ENCODE measurements at regions not wholly inside any gene's neighbourhood (a gene's known extent, or its start where the extent isn't known, plus 50 kb on each side); places are given as distances from the start of the nearest gene placed in this dataset.

DNA sequence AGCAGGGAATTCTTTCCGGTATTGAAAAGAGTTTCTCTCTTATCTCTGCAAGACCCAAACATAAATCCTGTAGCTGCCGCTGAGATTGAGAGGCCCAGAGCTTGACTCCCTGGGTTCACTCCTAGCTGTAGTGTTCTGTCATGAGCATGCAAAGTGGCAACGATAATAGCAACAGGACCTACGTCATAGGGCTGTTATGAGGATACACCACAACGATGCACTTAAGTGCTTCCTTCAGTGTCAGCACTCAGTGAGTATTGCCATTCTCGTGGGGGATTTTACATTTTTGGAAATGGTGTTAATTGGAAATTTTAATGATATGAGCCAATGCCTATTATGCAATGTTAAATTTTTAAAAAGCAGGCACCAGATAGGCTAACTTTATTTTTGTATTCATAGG, 199.8 kb downstream of the CYLD start:
- H3K4me2 ChIP-seq, result no peak overlapping the region
- no peak overlapping the region for H3K27ac ChIP-seq
- H3K4me3 ChIP-seq, result no peak overlapping the region
- H4K20me1 ChIP-seq, result no peaks in the 10 kb centered on the region
- H3K4me1 ChIP-seq, result no peaks in the 10 kb centered on the region
- H3K9ac ChIP-seq, result no peak overlapping the region
- peaks cover 0 to 3% (median 0%) of the 10 kb centered on the region in 11 experiments; a peak in 11 of 22 replicates for H3K9me3 ChIP-seq (replicated peaks in 1 of 11)
- TF ChIP-seq Cebpa-rat (IDR thresholded peaks at IDR 0.05), result no peak
- no peaks in the 10 kb centered on the region for H3K27me3 ChIP-seq
- H3K36me3 ChIP-seq, result no peaks in the 10 kb centered on the region

DNA sequence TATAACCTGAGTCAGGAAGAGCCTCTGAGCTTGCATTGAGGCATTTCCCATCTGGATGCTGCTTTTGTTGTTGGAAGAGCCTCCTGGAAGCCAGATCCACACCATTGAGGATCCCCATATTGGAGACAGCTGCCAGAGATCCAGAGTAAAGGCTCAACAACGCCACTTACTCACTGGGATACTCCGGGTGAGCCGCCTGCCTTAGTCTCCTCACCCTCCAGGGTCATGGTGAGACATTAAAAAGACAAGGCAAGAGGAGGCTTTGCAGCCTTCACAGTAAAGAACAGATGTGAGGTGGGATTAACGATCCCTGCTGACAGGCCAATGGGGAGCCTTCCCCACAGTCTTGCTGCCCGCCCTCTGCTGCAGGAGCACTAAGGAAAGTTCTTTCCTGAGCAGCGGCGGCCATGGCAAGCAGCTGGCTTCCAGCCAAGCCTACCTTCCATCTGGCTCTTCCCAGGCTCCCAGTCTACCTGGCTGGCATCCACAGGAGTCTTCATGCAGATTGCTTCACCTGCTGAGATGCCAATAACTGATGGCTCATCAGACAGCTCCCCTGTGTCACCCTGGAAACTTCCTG, 198.5 kb downstream of the CYLD start:
- no peaks in the 10 kb centered on the region for H4K20me1 ChIP-seq
- no peak overlapping the region for H3K27ac ChIP-seq
- H3K27me3 ChIP-seq, result no peaks in the 10 kb centered on the region
- no peaks in the 10 kb centered on the region for H3K4me1 ChIP-seq
- no peak for TF ChIP-seq Cebpa-rat (IDR thresholded peaks at IDR 0.05)
- H3K9me3 ChIP-seq (replicated peaks in 1 of 11), result no peaks in the 10 kb centered on the region; a peak in 1 of 22 replicates
- no peak overlapping the region for H3K9ac ChIP-seq
- no peak overlapping the region for H3K4me2 ChIP-seq
- H3K36me3 ChIP-seq, result no peaks in the 10 kb centered on the region
- H3K4me3 ChIP-seq, result no peak overlapping the region

GRCh38 chr16:50939356-50939755, 197.5 kb downstream of the CYLD start:
- Histone ChIP-seq H3K36me3 (no peaks in the 10 kb centered on the region), H3K27ac (no peak overlapping the region), H3K9ac (no peak overlapping the region), H3K4me1 (no peaks in the 10 kb centered on the region), H3K9me3 (replicated peaks in 1 of 11) (no peaks in the 10 kb centered on the region; a peak in 1 of 22 replicates), H3K27me3 (no peaks in the 10 kb centered on the region), H3K4me2 (no peak overlapping the region), H3K4me3 (no peak overlapping the region), H4K20me1 (no peaks in the 10 kb centered on the region)
- TF ChIP-seq Cebpa-rat (IDR thresholded peaks at IDR 0.05), result no peak

GRCh38 chr16:50938932-50939331, 197.0 kb downstream of the CYLD start:
- H3K4me2 ChIP-seq, result no peak overlapping the region
- no peak overlapping the region for H3K27ac ChIP-seq
- no peak overlapping the region for H3K4me3 ChIP-seq
- H4K20me1 ChIP-seq, result no peaks in the 10 kb centered on the region
- no peaks in the 10 kb centered on the region; a peak in 1 of 22 replicates for H3K9me3 ChIP-seq (replicated peaks in 1 of 11)
- H3K27me3 ChIP-seq, result no peaks in the 10 kb centered on the region
- no peak overlapping the region for H3K9ac ChIP-seq
- H3K4me1 ChIP-seq, result no peaks in the 10 kb centered on the region
- no peak for TF ChIP-seq Cebpa-rat (IDR thresholded peaks at IDR 0.05)
- H3K36me3 ChIP-seq, result no peaks in the 10 kb centered on the region

- Histone ChIP-seq H3K4me1 (no peaks in the 10 kb centered on the region), H3K4me3 (no peak overlapping the region), H3K27ac (no peak overlapping the region), H3K4me2 (no peak overlapping the region), H4K20me1 (no peaks in the 10 kb centered on the region), H3K27me3 (no peaks in the 10 kb centered on the region), H3K36me3 (no peaks in the 10 kb centered on the region), H3K9me3 (replicated peaks in 1 of 11) (no peaks in the 10 kb centered on the region; a peak in 1 of 22 replicates), H3K9ac (no peak overlapping the region)
- TF ChIP-seq Cebpa-rat (IDR thresholded peaks at IDR 0.05), result no peak
Measured at GRCh38 chr16:50933262-50933661, 191.4 kb downstream of the CYLD start.

- peak in 1 of 11 experiments; percentile 38; a peak in 1 of 22 replicates for TF ChIP-seq Cebpa-rat (IDR thresholded peaks at IDR 0.05)
- Histone ChIP-seq H3K36me3 (no peaks in the 10 kb centered on the region), H4K20me1 (no peaks in the 10 kb centered on the region), H3K4me2 (no peak overlapping the region), H3K9ac (no peak overlapping the region), H3K9me3 (replicated peaks in 1 of 11) (no peaks in the 10 kb centered on the region; a peak in 1 of 22 replicates), H3K4me3 (no peak overlapping the region), H3K4me1 (no peaks in the 10 kb centered on the region), H3K27ac (no peak overlapping the region), H3K27me3 (no peaks in the 10 kb centered on the region)
Measured at GRCh38 chr16:50932348-50932935, 190.6 kb downstream of the CYLD start.

- Histone ChIP-seq H4K20me1 (no peaks in the 10 kb centered on the region), H3K36me3 (no peaks in the 10 kb centered on the region), H3K9me3 (replicated peaks in 1 of 11) (no peaks in the 10 kb centered on the region), H3K4me2 (no peak overlapping the region), H3K9ac (no peak overlapping the region), H3K27ac (no peak overlapping the region), H3K27me3 (no peaks in the 10 kb centered on the region), H3K4me1 (peaks cover 0 to 9% (median 0%) of the 10 kb centered on the region in 10 experiments; a peak in 7 of 20 replicates), H3K4me3 (no peak overlapping the region)
- TF ChIP-seq Cebpa-rat (IDR thresholded peaks at IDR 0.05), result no peak
Measured at GRCh38 chr16:50928065-50928464, 186.2 kb downstream of the CYLD start.

- no peak for TF ChIP-seq Cebpa-rat (IDR thresholded peaks at IDR 0.05)
- Histone ChIP-seq H3K9me3 (replicated peaks in 1 of 11) (0 out of 22 replicates have a peak, but pooled peaks cover 0 to 3% (median 0%) of the 10 kb centered on the region in 11 experiments), H4K20me1 (no peaks in the 10 kb centered on the region), H3K4me1 (peaks cover 0 to 9% (median 0%) of the 10 kb centered on the region in 10 experiments; a peak in 7 of 20 replicates), H3K4me3 (no peak overlapping the region), H3K27ac (no peak overlapping the region), H3K36me3 (no peaks in the 10 kb centered on the region), H3K27me3 (no peaks in the 10 kb centered on the region), H3K4me2 (no peak overlapping the region), H3K9ac (no peak overlapping the region)
Measured at GRCh38 chr16:50925758-50926357, 184.0 kb downstream of the CYLD start.

DNA sequence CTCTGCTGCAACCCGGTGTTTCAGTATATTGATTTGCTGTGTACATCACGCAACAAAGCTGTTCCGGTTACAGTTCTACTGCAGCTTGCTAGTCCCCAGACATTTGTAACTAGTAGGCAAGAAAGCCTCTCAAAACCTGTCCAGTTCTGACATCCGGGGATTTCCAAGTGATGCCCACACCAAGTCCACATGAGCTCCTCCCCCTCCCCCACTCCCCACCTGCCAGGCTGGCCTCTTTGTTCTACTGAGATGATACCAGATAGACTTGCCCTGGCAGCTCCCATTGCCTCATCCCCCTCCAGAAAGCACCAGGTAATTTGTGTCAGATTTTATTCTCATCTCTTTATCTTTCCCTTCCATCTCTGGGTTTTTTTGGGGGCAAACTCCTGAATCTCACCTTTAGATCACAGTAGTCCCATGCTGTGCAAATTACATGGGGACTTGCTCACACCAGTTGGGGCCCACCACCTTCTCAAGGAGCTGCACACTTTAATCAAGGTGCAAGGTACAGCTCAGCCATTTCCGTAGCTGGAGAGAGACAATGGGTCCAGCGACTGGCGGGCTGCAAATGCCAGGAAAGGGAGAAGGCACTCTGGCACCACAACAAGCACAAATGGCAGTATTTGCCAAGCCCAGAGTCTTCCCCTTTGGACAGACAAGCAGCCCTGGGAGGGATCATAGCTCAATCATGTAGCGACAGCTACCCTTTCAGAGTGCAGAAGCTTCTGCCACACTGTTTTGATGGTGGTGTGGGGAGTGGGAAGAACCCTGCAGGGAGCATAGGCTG, 183.1 kb downstream of the CYLD start:
- Histone ChIP-seq H3K27me3 (no peaks in the 10 kb centered on the region), H3K4me1 (peaks cover 0 to 9% (median 0%) of the 10 kb centered on the region in 10 experiments; a peak in 7 of 20 replicates), H3K27ac (no peak overlapping the region), H4K20me1 (no peaks in the 10 kb centered on the region), H3K9me3 (replicated peaks in 1 of 11) (0 out of 22 replicates have a peak, but pooled peaks cover 0 to 3% (median 0%) of the 10 kb centered on the region in 11 experiments), H3K9ac (no peak overlapping the region), H3K4me2 (no peak overlapping the region), H3K36me3 (no peaks in the 10 kb centered on the region), H3K4me3 (no peak overlapping the region)
- TF ChIP-seq Cebpa-rat (IDR thresholded peaks at IDR 0.05), result no peak

Measured in BLaER1 treated with 17β-estradiol and CSF1 and Interleukin-3, amounts not matched to agents 10 nM and 100 nM (cell line).